ENCODE measurements at regions not wholly inside any gene's neighbourhood (a gene's known extent, or its start where the extent isn't known, plus 50 kb on each side); places are given as distances from the start of the nearest gene placed in this dataset.

- Histone ChIP-seq H3K27ac (no peak overlapping the region), H3K4me3 (no peak overlapping the region), H3K9me3 (no peaks in the 10 kb centered on the region), H3K4me1 (no peaks in the 10 kb centered on the region), H3K27me3 (no peaks in the 10 kb centered on the region), H3K36me3 (no peaks in the 10 kb centered on the region)
- no peak for ATAC-seq (ENCODE audit: low FRiP score in 2 of 2)
- DNase-seq: no peak
- WGBS, 2 donors: 92% methylated on average over 7 of the region's 7 CpGs
- TF ChIP-seq CTCF (IDR thresholded peaks at IDR 0.05): no peak
- no peak for TF ChIP-seq POLR2A (IDR thresholded peaks at IDR 0.05)
- no peak for TF ChIP-seq EP300 (IDR thresholded peaks at IDR 0.05)
- no peak for TF ChIP-seq POLR2AphosphoS5 (IDR thresholded peaks at IDR 0.05)
Observed at GRCh38 chr19:31664096-31664495, 314.9 kb upstream of the TSHZ3 start.

GRCh38 chr19:31664997-31665396 lies 315.8 kb upstream of the TSHZ3 start:
- 89 to 92% methylated on average over 6 of the region's 6 CpGs for WGBS, 2 donors
- H3K4me3 ChIP-seq: no peak overlapping the region
- no peaks in the 10 kb centered on the region for H3K9me3 ChIP-seq
- no peak overlapping the region for H3K27ac ChIP-seq
- H3K36me3 ChIP-seq: no peaks in the 10 kb centered on the region
- TF ChIP-seq POLR2A (IDR thresholded peaks at IDR 0.05) (no peak), EP300 (IDR thresholded peaks at IDR 0.05) (no peak), POLR2AphosphoS5 (IDR thresholded peaks at IDR 0.05) (no peak), CTCF (IDR thresholded peaks at IDR 0.05) (no peak)
- no peaks in the 10 kb centered on the region for H3K27me3 ChIP-seq
- DNase-seq: no peak
- H3K4me1 ChIP-seq: no peaks in the 10 kb centered on the region
- ATAC-seq (ENCODE audit: low FRiP score in 2 of 2): no peak

GRCh38 chr19:31666126-31666525 lies 316.9 kb upstream of the TSHZ3 start:
- Histone ChIP-seq H3K27me3 (no peaks in the 10 kb centered on the region), H3K4me1 (no peaks in the 10 kb centered on the region), H3K9me3 (no peaks in the 10 kb centered on the region), H3K4me3 (no peak overlapping the region), H3K36me3 (no peaks in the 10 kb centered on the region), H3K27ac (no peak overlapping the region)
- DNase-seq: no peak
- WGBS, 2 donors: 45 to 46% methylated on average over 3 of the region's 3 CpGs
- no peak for TF ChIP-seq CTCF (IDR thresholded peaks at IDR 0.05)
- TF ChIP-seq POLR2A (IDR thresholded peaks at IDR 0.05): no peak
- no peak for TF ChIP-seq EP300 (IDR thresholded peaks at IDR 0.05)
- TF ChIP-seq POLR2AphosphoS5 (IDR thresholded peaks at IDR 0.05): no peak
- no peak for ATAC-seq (ENCODE audit: low FRiP score in 2 of 2)

- Histone ChIP-seq H3K27ac (no peak overlapping the region), H3K27me3 (no peaks in the 10 kb centered on the region), H3K36me3 (no peaks in the 10 kb centered on the region), H3K9me3 (no peaks in the 10 kb centered on the region), H3K4me1 (no peaks in the 10 kb centered on the region), H3K4me3 (no peak overlapping the region)
- TF ChIP-seq EP300 (IDR thresholded peaks at IDR 0.05) (no peak), CTCF (IDR thresholded peaks at IDR 0.05) (no peak), POLR2AphosphoS5 (IDR thresholded peaks at IDR 0.05) (no peak), POLR2A (IDR thresholded peaks at IDR 0.05) (no peak)
- ATAC-seq (ENCODE audit: low FRiP score in 2 of 2) (no peak), DNase-seq (no peak)
- 79 to 88% methylated on average over 4 of the region's 4 CpGs for WGBS, 2 donors
Observed at GRCh38 chr19:31667106-31667505, 317.9 kb upstream of the TSHZ3 start.

GRCh38 chr19:31668921-31669320 lies 319.7 kb upstream of the TSHZ3 start:
- H3K4me1 ChIP-seq: no peaks in the 10 kb centered on the region
- DNase-seq (no peak), ATAC-seq (ENCODE audit: low FRiP score in 2 of 2) (no peak)
- H3K36me3 ChIP-seq: no peaks in the 10 kb centered on the region
- no peak overlapping the region for H3K4me3 ChIP-seq
- no peak overlapping the region for H3K27ac ChIP-seq
- 77 to 88% methylated on average over 4 of the region's 4 CpGs for WGBS, 2 donors
- TF ChIP-seq CTCF (IDR thresholded peaks at IDR 0.05): no peak
- no peak for TF ChIP-seq POLR2A (IDR thresholded peaks at IDR 0.05)
- no peak for TF ChIP-seq POLR2AphosphoS5 (IDR thresholded peaks at IDR 0.05)
- TF ChIP-seq EP300 (IDR thresholded peaks at IDR 0.05): no peak
- H3K27me3 ChIP-seq: no peaks in the 10 kb centered on the region
- H3K9me3 ChIP-seq: no peaks in the 10 kb centered on the region

Measured in upper lobe of left lung (tissue), 6 donors.